Panc1 (cell line): ENCODE measurements at regions not wholly inside any gene's neighbourhood (a gene's known extent, or its start where the extent isn't known, plus 50 kb on each side); places are given as distances from the start of the nearest gene placed in this dataset.

ENCODE experiments used
- ATAC-seq: fragments of 200-7000 bp; cut with Tn5 transposase; 2 replicates; pipeline ENCODE4 v1.9.1; 2020; ENCODE audit warnings: mild to moderate bottlenecking, moderate library complexity
- BruUV-seq: library from RNA; stranded (reverse); fragments of 400-500 nt; replicated peaks from 2 replicates; lab custom pipeline; 2021; lab: Mats Ljungman, UMichigan
- CTCF ChIA-PET: fragments of 300-600 bp; sonication (Branson Sonifier 250); formaldehyde crosslinking; loops from one replicate; lab custom pipeline; 2022; ENCODE audit warnings: antibody characterized with exemption; lab: Charles Lee
- POLR2A ChIA-PET: fragments of 300-600 bp; sonication (Branson Sonifier 250); formaldehyde crosslinking; loops from one replicate; lab custom pipeline; 2022; ENCODE audit warnings: antibody characterized with exemption; lab: Charles Lee
- DNase-seq: peaks from one replicate; pipeline ENCODE4 v3.0.0-alpha.2; 2010; ENCODE audit warnings: low read depth, low spot score
- H3K27ac ChIP-seq: 2 replicates; pipeline ENCODE4 v1.5.1; 2011; ENCODE audit warnings: mild to moderate bottlenecking, low read length, inconsistent platforms
- H3K27me3 ChIP-seq: fragments of 200-500 bp; sonication (Bioruptor generic); 2 replicates; pipeline ENCODE4 v1.6.0; 2014; ENCODE audit warnings: low read length, inconsistent platforms; ENCODE audit not compliant: control insufficient read depth, insufficient read depth
- H3K36me3 ChIP-seq: fragments of 200-500 bp; sonication (Bioruptor generic); 2 replicates; pipeline ENCODE4 v1.5.1; 2014; ENCODE audit warnings: inconsistent platforms, mild to moderate bottlenecking, low read length, moderate library complexity; ENCODE audit not compliant: control insufficient read depth, insufficient read depth
- H3K4me1 ChIP-seq: 2 replicates; pipeline ENCODE4 v1.5.1; 2011; ENCODE audit warnings: inconsistent platforms, mild to moderate bottlenecking, low read length, moderate library complexity; ENCODE audit not compliant: control insufficient read depth, insufficient read depth
- H3K4me3 ChIP-seq, 2 experiments: 2 replicates each; pipeline ENCODE4 v1.5.1; 2011 to 2012; ENCODE audit warnings: low read depth in 2 of 2, low read length in 2 of 2, mild to moderate bottlenecking in 2 of 2, inconsistent platforms in 1 of 2, moderate library complexity in 1 of 2
- H3K9me3 ChIP-seq: fragments of 200-500 bp; sonication (Bioruptor generic); 2 replicates; pipeline ENCODE4 v1.5.1; 2014; ENCODE audit warnings: low read depth, mild to moderate bottlenecking, inconsistent platforms, low read length, moderate library complexity; ENCODE audit not compliant: control insufficient read depth, insufficient read depth
- CTCF ChIP-seq: fragments of 450-650 bp; IDR thresholded peaks from 2 replicates; pipeline ENCODE4 v1.5.1; 2017; ENCODE audit warnings: mild to moderate bottlenecking
- POLR2AphosphoS5 ChIP-seq: IDR thresholded peaks from 2 replicates; pipeline ENCODE4 v1.6.1; 2012; ENCODE audit warnings: mild to moderate bottlenecking, low read depth, low read length, moderate library complexity
- REST ChIP-seq, 2 experiments: IDR thresholded peaks; 2 replicates each; pipeline ENCODE4 v1.6.1; 2011 to 2012; ENCODE audit warnings: low read depth in 2 of 2, control low read depth in 1 of 2, low read length in 1 of 2, mild to moderate bottlenecking in 1 of 2, moderate library complexity in 1 of 2; ENCODE audit not compliant: insufficient read depth in 1 of 2
- SIN3A ChIP-seq: IDR thresholded peaks from 2 replicates; pipeline ENCODE4 v1.6.1; 2012; ENCODE audit warnings: low read depth, mild to moderate bottlenecking, low read length, moderate library complexity, borderline replicate concordance; ENCODE audit not compliant: insufficient read depth
- TCF7L2 ChIP-seq: IDR thresholded peaks from 2 replicates; pipeline ENCODE4 v1.6.1; 2011; ENCODE audit warnings: mild to moderate bottlenecking, low read depth, low read length, inconsistent platforms
- in situ Hi-C: cut with HindIII; loops from 2 replicates; pipeline ENCODE4 v1.10.0; 2016; ENCODE audit warnings: low sequenced_read_pairs, low pct_unique_long_range_greater_than_20kb
- intact Hi-C: fragments of 100-400 bp; cut with micrococcal nuclease; formaldehyde crosslinking; loops from one replicate; pipeline ENCODE4 v1.10.0; 2022; ENCODE audit not compliant: unreplicated experiment

GRCh38 chr3:4125576-4125975 lies 177.6 kb upstream of the SETMAR start:
- CTCF ChIA-PET = no interaction called here
- no peak overlapping the region for H3K4me3 ChIP-seq
- DNase-seq (no peak), ATAC-seq (no peak)
- H3K27me3 ChIP-seq = no peaks in the 10 kb centered on the region
- H3K27ac ChIP-seq = no peak overlapping the region
- no peaks in the 10 kb centered on the region for H3K9me3 ChIP-seq
- POLR2A ChIA-PET = no interaction called here
- H3K36me3 ChIP-seq = no peaks in the 10 kb centered on the region
- no peaks in the 10 kb centered on the region for H3K4me1 ChIP-seq
- in situ Hi-C loops = no loop called here
- intact Hi-C loops = no loop called here
- TF ChIP-seq TCF7L2 (no peak), CTCF (no peak), POLR2AphosphoS5 (no peak), REST (IDR thresholded peaks at IDR 0.05; ENCODE audit: insufficient read depth in 1 of 2, low read depth in 2 of 2, low read length in 1 of 2) (no peak), SIN3A (no peak)
- no TSS peak for BruUV-seq

GRCh38 chr3:4138150-4138785 lies 164.9 kb upstream of the SETMAR start:
- Histone ChIP-seq H3K4me1 (no peaks in the 10 kb centered on the region), H3K27me3 (no peaks in the 10 kb centered on the region), H3K36me3 (no peaks in the 10 kb centered on the region), H3K27ac (no peak overlapping the region), H3K9me3 (no peaks in the 10 kb centered on the region), H3K4me3 (no peak overlapping the region)
- no peak for DNase-seq
- TF ChIP-seq REST (IDR thresholded peaks at IDR 0.05; ENCODE audit: insufficient read depth in 1 of 2, low read depth in 2 of 2, low read length in 1 of 2) (no peak), CTCF (no peak), SIN3A (no peak), TCF7L2 (no peak), POLR2AphosphoS5 (no peak)
- intact Hi-C loops = no loop called here
- POLR2A ChIA-PET = no interaction called here
- ATAC-seq = no peak
- BruUV-seq = no TSS peak
- CTCF ChIA-PET = no interaction called here
- in situ Hi-C loops = no loop called here
